ENCODE measurements at regions not wholly inside any gene's neighbourhood (a gene's known extent, or its start where the extent isn't known, plus 50 kb on each side); places are given as distances from the start of the nearest gene placed in this dataset.

DNA sequence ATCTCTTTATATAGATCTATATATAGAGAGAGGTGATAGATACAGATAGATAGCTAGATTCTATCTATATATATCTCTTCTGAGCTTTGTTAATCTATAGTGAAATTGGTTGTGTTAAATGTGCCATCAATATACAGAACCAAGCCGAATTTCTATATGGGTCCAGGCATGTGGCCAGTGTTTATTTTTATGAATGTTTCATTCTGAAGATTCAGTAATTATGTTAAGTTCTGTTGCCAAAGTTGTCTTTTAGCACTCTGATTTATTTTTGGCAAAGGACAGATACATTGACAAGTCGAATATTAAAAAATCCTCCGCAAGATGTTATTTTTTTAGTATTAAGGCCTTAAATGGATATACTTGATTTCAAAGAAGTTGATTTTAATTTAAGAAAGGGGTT lies 190.4 kb upstream of the HTR2A start:
- ATAC-seq (no peak), DNase-seq (no peak)
- Histone ChIP-seq H3K4me1 (no peaks in the 10 kb centered on the region), H3K36me3 (ENCODE audit: insufficient read depth in 1 of 2, low read depth in 1 of 2) (no peaks in the 10 kb centered on the region), H3K4me3 (no peak overlapping the region), H3K9me3 (no peaks in the 10 kb centered on the region), H3K27ac (no peak overlapping the region), H3K27me3 (ENCODE audit: insufficient read depth in 3 of 3, low read length in 2 of 3) (no peaks in the 10 kb centered on the region)
- WGBS, 3 donors, result 74 to 80% (median 75%) methylated on average over 3 of the region's 3 CpGs
- TF ChIP-seq, protein P1, sequence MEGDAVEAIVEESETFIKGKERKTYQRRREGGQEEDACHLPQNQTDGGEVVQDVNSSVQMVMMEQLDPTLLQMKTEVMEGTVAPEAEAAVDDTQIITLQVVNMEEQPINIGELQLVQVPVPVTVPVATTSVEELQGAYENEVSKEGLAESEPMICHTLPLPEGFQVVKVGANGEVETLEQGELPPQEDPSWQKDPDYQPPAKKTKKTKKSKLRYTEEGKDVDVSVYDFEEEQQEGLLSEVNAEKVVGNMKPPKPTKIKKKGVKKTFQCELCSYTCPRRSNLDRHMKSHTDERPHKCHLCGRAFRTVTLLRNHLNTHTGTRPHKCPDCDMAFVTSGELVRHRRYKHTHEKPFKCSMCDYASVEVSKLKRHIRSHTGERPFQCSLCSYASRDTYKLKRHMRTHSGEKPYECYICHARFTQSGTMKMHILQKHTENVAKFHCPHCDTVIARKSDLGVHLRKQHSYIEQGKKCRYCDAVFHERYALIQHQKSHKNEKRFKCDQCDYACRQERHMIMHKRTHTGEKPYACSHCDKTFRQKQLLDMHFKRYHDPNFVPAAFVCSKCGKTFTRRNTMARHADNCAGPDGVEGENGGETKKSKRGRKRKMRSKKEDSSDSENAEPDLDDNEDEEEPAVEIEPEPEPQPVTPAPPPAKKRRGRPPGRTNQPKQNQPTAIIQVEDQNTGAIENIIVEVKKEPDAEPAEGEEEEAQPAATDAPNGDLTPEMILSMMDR (IDR thresholded peaks at IDR 0.05), result no peak
- intact Hi-C loops (cut with DNase I), result no loop called here

GRCh38 chr13:47085346-47085745 lies 188.5 kb upstream of the HTR2A start:
- Histone ChIP-seq H3K27me3 (ENCODE audit: insufficient read depth in 3 of 3, low read length in 2 of 3) (no peaks in the 10 kb centered on the region), H3K4me3 (no peak overlapping the region), H3K9me3 (no peaks in the 10 kb centered on the region), H3K4me1 (no peaks in the 10 kb centered on the region), H3K27ac (no peak overlapping the region), H3K36me3 (ENCODE audit: insufficient read depth in 1 of 2, low read depth in 1 of 2) (no peaks in the 10 kb centered on the region)
- ATAC-seq (no peak), DNase-seq (no peak)
- TF ChIP-seq, protein P1 (IDR thresholded peaks at IDR 0.05), result no peak
- WGBS, 3 donors, result 65 to 71% (median 68%) methylated on average over 1 of the region's 1 CpG
- intact Hi-C loops (cut with DNase I), result no loop called here

- no peak overlapping the region for H3K4me3 ChIP-seq
- DNase-seq (no peak), ATAC-seq (no peak)
- WGBS, 3 donors, result 24 to 28% (median 25%) methylated on average over 1 of the region's 1 CpG
- H3K4me1 ChIP-seq, result no peaks in the 10 kb centered on the region
- H3K27me3 ChIP-seq (ENCODE audit: insufficient read depth in 3 of 3, low read length in 2 of 3), result no peaks in the 10 kb centered on the region
- H3K27ac ChIP-seq, result no peak overlapping the region
- intact Hi-C loops (cut with DNase I), result no loop called here
- H3K36me3 ChIP-seq (ENCODE audit: insufficient read depth in 1 of 2, low read depth in 1 of 2), result no peaks in the 10 kb centered on the region
- TF ChIP-seq, protein P1 (IDR thresholded peaks at IDR 0.05), result no peak
- no peaks in the 10 kb centered on the region for H3K9me3 ChIP-seq
These were observed 185.0 kb upstream of the HTR2A start for GRCh38 chr13:47081850-47082249.

GRCh38 chr13:47081246-47081645 lies 184.4 kb upstream of the HTR2A start:
- ATAC-seq (no peak), DNase-seq (no peak)
- WGBS, 3 donors, result 60 to 62% (median 61%) methylated on average over 7 of the region's 7 CpGs
- Histone ChIP-seq H3K9me3 (no peaks in the 10 kb centered on the region), H3K36me3 (ENCODE audit: insufficient read depth in 1 of 2, low read depth in 1 of 2) (no peaks in the 10 kb centered on the region), H3K27me3 (ENCODE audit: insufficient read depth in 3 of 3, low read length in 2 of 3) (no peaks in the 10 kb centered on the region), H3K4me3 (no peak overlapping the region), H3K4me1 (no peaks in the 10 kb centered on the region), H3K27ac (no peak overlapping the region)
- TF ChIP-seq, protein P1 (IDR thresholded peaks at IDR 0.05), result no peak
- intact Hi-C loops (cut with DNase I), result no loop called here

DNA sequence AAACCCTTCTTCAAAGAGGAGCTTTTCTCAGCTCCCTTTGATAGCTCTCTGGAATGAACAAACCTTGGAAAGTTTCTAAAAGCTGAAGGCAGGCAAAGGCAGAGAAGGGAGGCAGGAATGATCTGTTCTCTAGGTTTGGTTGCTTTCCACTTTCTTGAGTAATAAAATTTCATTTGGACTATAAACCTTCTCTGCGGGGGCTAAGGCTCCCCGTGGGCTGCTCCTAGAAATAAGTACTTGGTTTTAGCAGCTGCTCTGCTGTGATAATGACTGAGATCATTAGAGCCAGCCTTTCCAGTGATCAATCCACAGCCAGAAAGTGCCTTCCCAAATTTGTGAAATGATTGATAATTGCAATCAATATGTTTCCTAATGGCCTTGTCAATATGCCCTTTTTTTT lies 183.8 kb upstream of the HTR2A start:
- TF ChIP-seq, protein P1 (IDR thresholded peaks at IDR 0.05), result no peak
- no peaks in the 10 kb centered on the region for H3K27me3 ChIP-seq (ENCODE audit: insufficient read depth in 3 of 3, low read length in 2 of 3)
- DNase-seq (no peak), ATAC-seq (no peak)
- no peaks in the 10 kb centered on the region for H3K9me3 ChIP-seq
- no peak overlapping the region for H3K27ac ChIP-seq
- 42 to 65% (median 51%) methylated on average over 2 of the region's 2 CpGs for WGBS, 3 donors
- no peaks in the 10 kb centered on the region for H3K4me1 ChIP-seq
- no peak overlapping the region for H3K4me3 ChIP-seq
- intact Hi-C loops (cut with DNase I), result no loop called here
- H3K36me3 ChIP-seq (ENCODE audit: insufficient read depth in 1 of 2, low read depth in 1 of 2), result no peaks in the 10 kb centered on the region

Data from psoas muscle (tissue), 7 donors.